IMR-90 (cell line): ENCODE measurements at regions not wholly inside any gene's neighbourhood (a gene's known extent, or its start where the extent isn't known, plus 50 kb on each side); places are given as distances from the start of the nearest gene placed in this dataset.

ENCODE experiments used
- BHLHE40 ChIP-seq: fragments of 150-350 bp; IDR thresholded peaks from 2 replicates; pipeline ENCODE4 v1.6.1; 2016; ENCODE audit warnings: mild to moderate bottlenecking, low read depth, low read length
- CEBPB ChIP-seq: IDR thresholded peaks from 2 replicates; pipeline ENCODE4 v1.6.1; 2012; ENCODE audit warnings: low read depth, low read length, improper control_type of control experiment
- CTCF ChIP-seq: conservative IDR thresholded peaks from 2 replicates; pipeline ENCODE4 v1.5.1; 2012; ENCODE audit warnings: mild to moderate bottlenecking, low read depth, low read length, improper control_type of control experiment
- MXI1 ChIP-seq: IDR thresholded peaks from 2 replicates; pipeline ENCODE4 v1.6.1; 2012; ENCODE audit warnings: low read depth, mild to moderate bottlenecking, low read length, moderate library complexity, borderline replicate concordance
- POLR2A ChIP-seq: IDR thresholded peaks from 2 replicates; pipeline ENCODE4 v1.6.1; 2012; ENCODE audit warnings: mild to moderate bottlenecking, low read depth, low read length
- RFX5 ChIP-seq: IDR thresholded peaks from 2 replicates; pipeline ENCODE4 v1.8.0; 2012; ENCODE audit warnings: low read depth, mild to moderate bottlenecking, low read length, moderate library complexity
- TF ChIP-seq, protein P1 (sequence below): fragments of 150-350 bp; IDR thresholded peaks from 2 replicates; pipeline ENCODE4 v1.6.1; 2017; ENCODE audit warnings: mild to moderate bottlenecking, antibody characterized with exemption, low read length, low read depth

- TF ChIP-seq CTCF (no peak), CEBPB (no peak), BHLHE40 (no peak), RFX5 (no peak), POLR2A (no peak), MXI1 (no peak)
- TF ChIP-seq, protein P1, sequence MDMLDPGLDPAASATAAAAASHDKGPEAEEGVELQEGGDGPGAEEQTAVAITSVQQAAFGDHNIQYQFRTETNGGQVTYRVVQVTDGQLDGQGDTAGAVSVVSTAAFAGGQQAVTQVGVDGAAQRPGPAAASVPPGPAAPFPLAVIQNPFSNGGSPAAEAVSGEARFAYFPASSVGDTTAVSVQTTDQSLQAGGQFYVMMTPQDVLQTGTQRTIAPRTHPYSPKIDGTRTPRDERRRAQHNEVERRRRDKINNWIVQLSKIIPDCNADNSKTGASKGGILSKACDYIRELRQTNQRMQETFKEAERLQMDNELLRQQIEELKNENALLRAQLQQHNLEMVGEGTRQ = no peak
Measured at GRCh38 chr3:193915099-193915498, 220.8 kb upstream of the HES1 start.
